Ishikawa (cell line): ENCODE measurements at regions not wholly inside any gene's neighbourhood (a gene's known extent, or its start where the extent isn't known, plus 50 kb on each side); places are given as distances from the start of the nearest gene placed in this dataset.

Source experiments
- CEBPB ChIP-seq: IDR thresholded peaks from 2 replicates; pipeline ENCODE4 v1.6.1; 2012
- CREB1 ChIP-seq: IDR thresholded peaks from 2 replicates; pipeline ENCODE4 v1.6.1; 2012; ENCODE audit warnings: low read depth
- EGR1 ChIP-seq: IDR thresholded peaks from 2 replicates; pipeline ENCODE4 v1.6.1; 2012
- EP300 ChIP-seq: IDR thresholded peaks from 2 replicates; pipeline ENCODE4 v1.6.1; 2012; ENCODE audit warnings: borderline replicate concordance
- FOXM1 ChIP-seq: IDR thresholded peaks from 2 replicates; pipeline ENCODE4 v1.6.1; 2012; ENCODE audit warnings: low read depth, borderline replicate concordance
- NFIC ChIP-seq: IDR thresholded peaks from 2 replicates; pipeline ENCODE4 v1.6.1; 2012
- RAD21 ChIP-seq: IDR thresholded peaks from 2 replicates; pipeline ENCODE4 v1.6.1; 2012; ENCODE audit warnings: low read depth
- TAF1 ChIP-seq: IDR thresholded peaks from 2 replicates; pipeline ENCODE4 v1.6.1; 2012; ENCODE audit warnings: low read depth, mild to moderate bottlenecking
- TCF12 ChIP-seq: IDR thresholded peaks from 2 replicates; pipeline ENCODE4 v1.6.1; 2012; ENCODE audit warnings: low read depth
- TEAD4 ChIP-seq: IDR thresholded peaks from 2 replicates; pipeline ENCODE4 v1.6.1; 2012
- YY1 ChIP-seq: IDR thresholded peaks from 2 replicates; pipeline ENCODE4 v1.6.1; 2012; ENCODE audit warnings: low read depth
- ZBTB7A ChIP-seq: IDR thresholded peaks from 2 replicates; pipeline ENCODE4 v1.6.1; 2012; ENCODE audit warnings: low read depth
- TF ChIP-seq, protein P1 (sequence below): IDR thresholded peaks from 2 replicates; pipeline ENCODE4 v1.6.1; 2012
- TF ChIP-seq, protein P2 (sequence below): IDR thresholded peaks from 2 replicates; pipeline ENCODE4 v1.6.1; 2012
- TF ChIP-seq, protein P3 (sequence below): IDR thresholded peaks from 2 replicates; pipeline ENCODE4 v1.6.1; 2012; ENCODE audit warnings: low read depth, mild to moderate bottlenecking

DNA sequence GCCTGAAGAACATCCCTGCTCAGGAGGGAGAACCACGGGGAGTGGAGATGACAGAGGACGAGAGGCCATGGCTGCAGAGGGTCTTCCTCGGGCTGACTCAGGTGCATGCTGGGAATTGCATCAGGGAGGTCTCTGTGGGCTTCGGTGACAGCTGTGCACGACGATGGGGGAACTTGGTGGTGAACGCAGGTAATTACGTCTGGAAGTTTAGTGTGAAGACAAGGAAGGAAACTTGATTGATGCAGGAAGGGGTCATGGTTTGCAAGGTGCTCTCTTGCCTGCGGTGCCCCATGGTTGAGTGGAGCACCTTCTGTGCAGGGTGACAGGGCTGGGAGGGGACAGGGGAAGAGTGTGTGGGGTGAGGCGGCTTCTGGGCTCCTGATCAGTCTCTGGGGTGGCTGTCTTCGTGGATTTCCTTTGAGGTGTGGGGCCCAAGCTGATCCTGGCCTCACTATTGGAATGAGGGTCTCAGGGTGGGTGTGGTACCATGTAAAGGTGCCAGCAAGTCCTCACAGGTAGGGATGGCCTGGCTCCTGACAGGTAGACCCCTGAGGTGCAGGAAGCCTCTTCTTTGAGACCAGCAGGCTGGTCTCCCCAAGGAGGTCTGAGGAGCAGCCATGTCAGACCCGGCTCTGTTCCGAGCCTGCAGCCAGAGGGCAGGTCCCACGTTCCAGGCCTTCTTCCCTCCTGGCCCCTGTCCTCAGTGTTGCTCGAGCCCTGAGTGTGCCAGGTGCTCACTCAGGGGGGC is 1020.1 kb downstream of the TBC1D22A start:
- no peak for TF ChIP-seq TCF12
- TF ChIP-seq TEAD4: no peak
- TF ChIP-seq FOXM1: no peak
- TF ChIP-seq, protein P1, sequence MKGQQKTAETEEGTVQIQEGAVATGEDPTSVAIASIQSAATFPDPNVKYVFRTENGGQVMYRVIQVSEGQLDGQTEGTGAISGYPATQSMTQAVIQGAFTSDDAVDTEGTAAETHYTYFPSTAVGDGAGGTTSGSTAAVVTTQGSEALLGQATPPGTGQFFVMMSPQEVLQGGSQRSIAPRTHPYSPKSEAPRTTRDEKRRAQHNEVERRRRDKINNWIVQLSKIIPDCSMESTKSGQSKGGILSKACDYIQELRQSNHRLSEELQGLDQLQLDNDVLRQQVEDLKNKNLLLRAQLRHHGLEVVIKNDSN: no peak
- no peak for TF ChIP-seq CREB1
- TF ChIP-seq TAF1: no peak
- TF ChIP-seq ZBTB7A: no peak

DNA sequence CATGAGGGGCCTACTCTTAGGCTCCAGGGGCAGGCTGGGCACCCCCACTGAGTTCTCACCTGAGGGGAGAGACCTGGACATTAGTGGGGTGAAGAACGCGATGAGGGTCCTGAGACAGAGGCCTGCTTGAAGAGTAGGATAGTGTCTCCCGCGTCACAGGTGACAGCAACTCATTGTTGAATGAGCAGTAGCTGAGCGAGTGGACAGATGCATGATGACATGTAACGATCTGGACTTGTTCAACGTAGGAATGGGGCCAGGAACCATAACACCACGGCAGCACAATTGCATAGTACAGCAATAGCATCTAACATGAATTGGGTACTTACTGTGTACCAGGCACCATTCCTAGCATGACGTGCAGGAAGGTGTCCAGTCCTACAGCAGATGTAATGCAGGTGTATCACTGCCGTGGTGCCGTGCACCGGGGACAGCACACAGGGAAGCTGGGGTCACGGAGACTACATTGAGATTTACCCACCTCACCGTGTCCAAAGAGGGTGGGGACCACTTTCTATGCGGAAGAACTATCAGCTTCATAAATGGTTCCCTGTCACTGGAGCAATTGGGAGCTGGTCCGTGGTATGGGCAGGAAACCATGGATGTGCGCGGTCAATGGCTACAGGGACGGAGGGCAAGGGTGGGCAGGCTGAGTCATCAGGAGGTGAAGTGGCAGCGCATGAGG is 1019.1 kb downstream of the TBC1D22A start:
- no peak for TF ChIP-seq ZBTB7A
- TF ChIP-seq, protein P2, sequence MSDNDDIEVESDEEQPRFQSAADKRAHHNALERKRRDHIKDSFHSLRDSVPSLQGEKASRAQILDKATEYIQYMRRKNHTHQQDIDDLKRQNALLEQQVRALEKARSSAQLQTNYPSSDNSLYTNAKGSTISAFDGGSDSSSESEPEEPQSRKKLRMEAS: no peak
- no peak for TF ChIP-seq TEAD4
- TF ChIP-seq, protein P3, sequence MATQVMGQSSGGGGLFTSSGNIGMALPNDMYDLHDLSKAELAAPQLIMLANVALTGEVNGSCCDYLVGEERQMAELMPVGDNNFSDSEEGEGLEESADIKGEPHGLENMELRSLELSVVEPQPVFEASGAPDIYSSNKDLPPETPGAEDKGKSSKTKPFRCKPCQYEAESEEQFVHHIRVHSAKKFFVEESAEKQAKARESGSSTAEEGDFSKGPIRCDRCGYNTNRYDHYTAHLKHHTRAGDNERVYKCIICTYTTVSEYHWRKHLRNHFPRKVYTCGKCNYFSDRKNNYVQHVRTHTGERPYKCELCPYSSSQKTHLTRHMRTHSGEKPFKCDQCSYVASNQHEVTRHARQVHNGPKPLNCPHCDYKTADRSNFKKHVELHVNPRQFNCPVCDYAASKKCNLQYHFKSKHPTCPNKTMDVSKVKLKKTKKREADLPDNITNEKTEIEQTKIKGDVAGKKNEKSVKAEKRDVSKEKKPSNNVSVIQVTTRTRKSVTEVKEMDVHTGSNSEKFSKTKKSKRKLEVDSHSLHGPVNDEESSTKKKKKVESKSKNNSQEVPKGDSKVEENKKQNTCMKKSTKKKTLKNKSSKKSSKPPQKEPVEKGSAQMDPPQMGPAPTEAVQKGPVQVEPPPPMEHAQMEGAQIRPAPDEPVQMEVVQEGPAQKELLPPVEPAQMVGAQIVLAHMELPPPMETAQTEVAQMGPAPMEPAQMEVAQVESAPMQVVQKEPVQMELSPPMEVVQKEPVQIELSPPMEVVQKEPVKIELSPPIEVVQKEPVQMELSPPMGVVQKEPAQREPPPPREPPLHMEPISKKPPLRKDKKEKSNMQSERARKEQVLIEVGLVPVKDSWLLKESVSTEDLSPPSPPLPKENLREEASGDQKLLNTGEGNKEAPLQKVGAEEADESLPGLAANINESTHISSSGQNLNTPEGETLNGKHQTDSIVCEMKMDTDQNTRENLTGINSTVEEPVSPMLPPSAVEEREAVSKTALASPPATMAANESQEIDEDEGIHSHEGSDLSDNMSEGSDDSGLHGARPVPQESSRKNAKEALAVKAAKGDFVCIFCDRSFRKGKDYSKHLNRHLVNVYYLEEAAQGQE: no peak
- TF ChIP-seq FOXM1: no peak
- TF ChIP-seq, protein P1: no peak
- no peak for TF ChIP-seq EP300
- no peak for TF ChIP-seq NFIC
- no peak for TF ChIP-seq TAF1
- TF ChIP-seq TCF12: no peak
- no peak for TF ChIP-seq YY1
- no peak for TF ChIP-seq EGR1
- TF ChIP-seq CEBPB: no peak
- TF ChIP-seq CREB1: no peak
- TF ChIP-seq RAD21: no peak

DNA sequence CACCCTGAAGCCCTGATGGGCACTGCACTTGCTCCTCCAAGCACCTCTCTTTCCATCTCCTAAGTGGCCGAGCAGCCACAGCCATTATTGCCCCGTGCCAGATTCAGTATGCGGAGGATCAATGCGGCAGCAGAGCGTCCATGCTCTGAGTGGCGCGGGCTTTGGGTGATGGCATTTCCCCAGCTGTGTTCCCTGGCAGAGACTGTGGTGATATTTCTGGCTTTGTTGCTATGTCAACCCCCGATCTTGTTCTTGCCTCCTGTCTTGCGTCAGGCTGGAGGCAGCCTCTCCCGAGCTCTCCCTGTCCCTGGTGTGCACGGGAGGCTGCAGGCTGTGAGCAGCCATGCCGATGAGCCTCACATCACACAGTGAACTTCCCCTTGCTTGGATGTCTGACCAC is 1018.6 kb downstream of the TBC1D22A start:
- TF ChIP-seq CREB1 (no peak), TCF12 (no peak), TAF1 (no peak), CEBPB (no peak), NFIC (no peak), FOXM1 (no peak)

DNA sequence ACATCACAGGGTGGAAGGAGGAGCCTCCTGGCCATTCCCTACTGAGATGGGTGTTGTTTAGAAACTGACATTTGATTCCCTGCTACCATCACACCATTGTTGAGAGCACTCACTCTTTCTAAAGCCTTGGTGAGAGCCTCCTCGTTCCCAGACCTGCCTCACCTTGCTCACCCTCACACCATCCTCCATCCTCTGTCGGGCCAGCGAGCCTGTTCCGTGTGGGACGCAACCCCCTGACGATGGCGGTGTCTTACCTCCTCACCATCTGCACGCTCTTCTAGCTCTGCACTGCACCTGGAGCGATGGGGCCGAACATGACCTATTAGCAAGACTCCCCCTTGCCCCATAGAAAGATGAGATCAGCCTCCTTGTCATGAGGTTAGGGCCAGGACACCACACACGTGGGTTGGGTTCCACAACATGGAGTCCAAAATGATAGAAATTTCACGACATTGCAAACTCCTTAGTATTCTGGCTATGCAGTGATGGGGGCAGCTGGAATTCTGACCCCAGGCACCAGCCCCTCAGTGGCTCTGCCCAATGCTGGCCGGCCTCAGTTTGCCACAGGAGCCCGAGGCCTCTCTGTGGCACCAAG is 1017.9 kb downstream of the TBC1D22A start:
- TF ChIP-seq TCF12 (no peak), EGR1 (no peak), YY1 (no peak), EP300 (no peak), NFIC (no peak), CREB1 (no peak), TEAD4 (no peak), TAF1 (no peak)
- TF ChIP-seq, protein P2: no peak
- TF ChIP-seq, protein P3: no peak
- TF ChIP-seq, protein P1: no peak

DNA sequence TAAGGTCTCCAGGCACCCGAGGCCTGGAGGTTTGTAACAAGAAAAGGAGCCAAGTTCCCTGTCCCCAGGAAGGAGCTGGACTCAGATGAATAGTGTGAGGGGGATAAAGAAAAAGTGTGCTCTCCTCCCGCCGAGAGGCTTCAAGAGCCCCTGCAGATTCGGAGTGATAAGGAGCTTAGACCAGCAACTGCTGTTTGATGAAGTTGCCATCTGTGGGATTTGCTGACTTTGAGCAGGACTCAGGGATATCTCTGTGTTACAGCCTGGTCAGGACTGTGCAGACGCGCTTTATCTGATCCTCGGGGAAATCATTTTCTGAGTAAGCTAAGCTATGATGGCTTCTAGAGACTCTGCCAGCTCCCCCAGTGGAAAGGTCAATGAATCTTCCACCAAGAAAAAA is 1017.0 kb downstream of the TBC1D22A start:
- TF ChIP-seq CEBPB (no peak), NFIC (no peak), RAD21 (no peak), TCF12 (no peak), EP300 (no peak)
- TF ChIP-seq, protein P3: no peak
